Osteoblast (primary cell): ENCODE measurements at regions not wholly inside any gene's neighbourhood (a gene's known extent, or its start where the extent isn't known, plus 50 kb on each side); places are given as distances from the start of the nearest gene placed in this dataset.
A peak's percentile ranks its signal among the peaks of the same experiment; 100 is the strongest.

Experiments used
- DNase-seq: peaks from one replicate; pipeline ENCODE4 v3.0.0; 2011; ENCODE audit warnings: low spot score, mixed read lengths; ENCODE audit not compliant: insufficient read length; ENCODE audit errors: missing footprints
- H2AFZ ChIP-seq: 2 replicates; pipeline ENCODE4 v1.6.0; 2011; ENCODE audit warnings: mild to moderate bottlenecking, low read length
- H3K27ac ChIP-seq: 2 replicates; pipeline ENCODE4 v1.5.1; 2011; ENCODE audit warnings: mild to moderate bottlenecking, low read depth, low read length, moderate library complexity
- H3K27me3 ChIP-seq: 2 replicates; pipeline ENCODE4 v1.6.0; 2012; ENCODE audit warnings: mild to moderate bottlenecking, control low read depth, inconsistent platforms, low read length, moderate library complexity; ENCODE audit not compliant: insufficient read depth
- H3K36me3 ChIP-seq: 2 replicates; pipeline ENCODE4 v1.5.1; 2011; ENCODE audit warnings: mild to moderate bottlenecking, low read length, control low read depth, moderate library complexity; ENCODE audit not compliant: insufficient read depth
- H3K4me1 ChIP-seq: 2 replicates; pipeline ENCODE4 v1.5.1; 2011; ENCODE audit warnings: mild to moderate bottlenecking, low read length, control low read depth, moderate library complexity; ENCODE audit not compliant: insufficient read depth
- H3K4me2 ChIP-seq: 2 replicates; pipeline ENCODE4 v1.6.0; 2011; ENCODE audit warnings: mild to moderate bottlenecking, low read length; ENCODE audit not compliant: insufficient read depth
- H3K4me3 ChIP-seq: fragments of 200-600 bp; sonication (generic); 3 replicates; pipeline ENCODE4 v1.5.1; 2012; ENCODE audit warnings: mild to moderate bottlenecking, low read length, inconsistent platforms; ENCODE audit not compliant: insufficient read depth
- H3K79me2 ChIP-seq: 2 replicates; pipeline ENCODE4 v1.6.0; 2012; ENCODE audit warnings: mild to moderate bottlenecking, low read length, control low read depth, inconsistent platforms; ENCODE audit not compliant: insufficient read depth
- H3K9me3 ChIP-seq: 2 replicates; pipeline ENCODE4 v1.5.1; 2011; ENCODE audit warnings: low read depth, low read length, control low read depth
- H4K20me1 ChIP-seq: 2 replicates; pipeline ENCODE4 v1.6.0; 2012; ENCODE audit warnings: mild to moderate bottlenecking, low read length, control low read depth; ENCODE audit not compliant: insufficient read depth
- TF ChIP-seq, protein P1 (sequence below): IDR thresholded peaks from 2 replicates; pipeline ENCODE4 v1.5.1; 2011; ENCODE audit warnings: mild to moderate bottlenecking, low read depth, low read length, moderate library complexity; ENCODE audit errors: extremely low read depth

GRCh38 chr3:153343988-153344782, 182.2 kb downstream of the RAP2B start:
- no peaks in the 10 kb centered on the region for H3K36me3 ChIP-seq
- H3K79me2 ChIP-seq: no peaks in the 10 kb centered on the region
- H3K27me3 ChIP-seq: no peaks in the 10 kb centered on the region
- H2AFZ ChIP-seq: no peak overlapping the region
- peaks cover 2% of the 10 kb centered on the region for H3K9me3 ChIP-seq
- no peak for DNase-seq
- H3K27ac ChIP-seq: no peak overlapping the region
- TF ChIP-seq, protein P1, sequence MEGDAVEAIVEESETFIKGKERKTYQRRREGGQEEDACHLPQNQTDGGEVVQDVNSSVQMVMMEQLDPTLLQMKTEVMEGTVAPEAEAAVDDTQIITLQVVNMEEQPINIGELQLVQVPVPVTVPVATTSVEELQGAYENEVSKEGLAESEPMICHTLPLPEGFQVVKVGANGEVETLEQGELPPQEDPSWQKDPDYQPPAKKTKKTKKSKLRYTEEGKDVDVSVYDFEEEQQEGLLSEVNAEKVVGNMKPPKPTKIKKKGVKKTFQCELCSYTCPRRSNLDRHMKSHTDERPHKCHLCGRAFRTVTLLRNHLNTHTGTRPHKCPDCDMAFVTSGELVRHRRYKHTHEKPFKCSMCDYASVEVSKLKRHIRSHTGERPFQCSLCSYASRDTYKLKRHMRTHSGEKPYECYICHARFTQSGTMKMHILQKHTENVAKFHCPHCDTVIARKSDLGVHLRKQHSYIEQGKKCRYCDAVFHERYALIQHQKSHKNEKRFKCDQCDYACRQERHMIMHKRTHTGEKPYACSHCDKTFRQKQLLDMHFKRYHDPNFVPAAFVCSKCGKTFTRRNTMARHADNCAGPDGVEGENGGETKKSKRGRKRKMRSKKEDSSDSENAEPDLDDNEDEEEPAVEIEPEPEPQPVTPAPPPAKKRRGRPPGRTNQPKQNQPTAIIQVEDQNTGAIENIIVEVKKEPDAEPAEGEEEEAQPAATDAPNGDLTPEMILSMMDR: no peak
- H3K4me2 ChIP-seq: no peak overlapping the region
- no peaks in the 10 kb centered on the region for H4K20me1 ChIP-seq
- H3K4me1 ChIP-seq: peaks cover 5% of the 10 kb centered on the region
- H3K4me3 ChIP-seq: no peak overlapping the region

DNA sequence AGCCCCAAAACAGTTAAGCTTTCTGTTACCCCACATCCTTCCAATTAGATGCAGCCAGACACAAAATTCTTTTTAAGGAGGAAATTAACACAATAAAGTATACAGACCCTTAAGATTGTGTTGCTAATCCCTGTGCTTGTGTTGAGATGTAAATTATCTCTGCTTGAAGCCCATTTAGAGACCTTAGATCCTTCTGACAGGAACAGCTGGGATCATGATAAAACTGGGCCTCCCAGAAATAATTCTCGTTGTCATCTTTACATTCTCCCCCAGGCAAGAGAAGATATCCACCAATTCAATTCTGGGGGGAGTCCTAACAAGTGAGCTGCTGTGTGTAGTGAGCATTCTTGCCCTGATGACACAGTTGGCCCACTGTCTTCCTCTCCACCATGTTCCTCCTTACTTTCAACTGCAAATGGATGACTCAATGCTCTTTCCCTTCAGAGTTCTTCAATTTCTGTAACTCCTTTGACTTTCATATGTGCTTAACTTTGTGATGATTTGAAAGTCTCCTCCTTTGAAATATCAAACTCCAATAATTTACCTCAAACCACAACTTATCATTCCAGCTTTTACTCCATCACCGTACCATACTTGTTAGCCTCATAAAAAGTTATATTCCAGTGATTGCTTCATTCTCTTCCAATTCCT, 186.6 kb downstream of the RAP2B start:
- Histone ChIP-seq H3K4me2 (no peak overlapping the region), H3K79me2 (no peaks in the 10 kb centered on the region), H3K36me3 (no peaks in the 10 kb centered on the region), H3K9me3 (peaks cover 2% of the 10 kb centered on the region), H4K20me1 (no peaks in the 10 kb centered on the region), H2AFZ (no peak overlapping the region), H3K4me3 (no peak overlapping the region), H3K27ac (no peak overlapping the region), H3K27me3 (no peaks in the 10 kb centered on the region), H3K4me1 (peaks cover 20% of the 10 kb centered on the region)
- TF ChIP-seq, protein P1: no peak
- DNase-seq: no peak

DNA sequence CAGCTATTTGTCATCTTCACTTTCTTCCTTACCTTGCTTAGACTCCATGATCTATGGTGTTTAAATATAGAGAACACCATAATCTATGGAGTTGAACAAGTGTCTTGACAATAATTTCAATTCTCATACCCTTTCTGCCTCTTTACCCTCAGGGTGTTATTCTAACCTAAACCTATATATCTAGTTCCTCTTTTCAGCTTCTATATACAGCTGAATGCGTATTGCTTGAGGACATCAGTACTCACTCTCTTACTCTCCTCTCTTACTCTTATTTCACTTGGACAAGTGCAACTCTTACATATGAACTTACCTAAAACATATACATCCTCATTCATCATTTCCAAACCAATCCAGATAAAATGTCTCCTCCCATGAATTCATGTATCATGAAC, 187.1 kb downstream of the RAP2B start:
- Histone ChIP-seq H2AFZ (no peak overlapping the region), H3K27ac (no peak overlapping the region), H3K4me3 (no peak overlapping the region), H3K4me1 (peaks cover 20% of the 10 kb centered on the region), H3K79me2 (no peaks in the 10 kb centered on the region), H4K20me1 (no peaks in the 10 kb centered on the region), H3K27me3 (no peaks in the 10 kb centered on the region), H3K36me3 (no peaks in the 10 kb centered on the region), H3K4me2 (no peak overlapping the region), H3K9me3 (peaks cover 2% of the 10 kb centered on the region)
- TF ChIP-seq, protein P1: no peak
- no peak for DNase-seq

GRCh38 chr3:153350420-153350819, 188.4 kb downstream of the RAP2B start:
- no peak overlapping the region for H3K27ac ChIP-seq
- H3K79me2 ChIP-seq: no peaks in the 10 kb centered on the region
- TF ChIP-seq, protein P1: no peak
- peak; percentile 76 for DNase-seq
- no peak overlapping the region for H3K4me3 ChIP-seq
- peak overlapping the region; percentile 53 for H3K4me2 ChIP-seq
- H3K9me3 ChIP-seq: peaks cover 2% of the 10 kb centered on the region
- no peaks in the 10 kb centered on the region for H3K27me3 ChIP-seq
- no peaks in the 10 kb centered on the region for H4K20me1 ChIP-seq
- no peak overlapping the region for H2AFZ ChIP-seq
- peaks cover 20% of the 10 kb centered on the region for H3K4me1 ChIP-seq
- H3K36me3 ChIP-seq: no peaks in the 10 kb centered on the region
